Activated B cell treated with CpG ODN at 0.5 μM for 24 hours (primary cell): ENCODE measurements at regions not wholly inside any gene's neighbourhood (a gene's known extent, or its start where the extent isn't known, plus 50 kb on each side); places are given as distances from the start of the nearest gene placed in this dataset.

ENCODE experiments used
- ATAC-seq: fragments of 200-7000 bp; cut with Tn5 transposase; one replicate; pipeline ENCODE4 v1.10.0; 2021; ENCODE audit warnings: low read depth, mild to moderate bottlenecking, moderate library complexity
- CTCF ChIA-PET: fragments of 350-600 bp; sonication (Branson Sonifier 250); formaldehyde crosslinking; loops from one replicate; lab custom pipeline; 2021; ENCODE audit warnings: antibody characterized with exemption; lab: Charles Lee
- POLR2A ChIA-PET: fragments of 350-600 bp; sonication (Branson Sonifier 250); formaldehyde crosslinking; loops from one replicate; lab custom pipeline; 2021; ENCODE audit warnings: antibody characterized with exemption; lab: Charles Lee
- DNase-seq: peaks from one replicate; pipeline ENCODE4 v3.0.0; 2022
- H3K27ac Mint-ChIP-seq: one replicate; pipeline ENCODE4 v1.8.0; 2020; ENCODE audit warnings: mixed read lengths
- H3K27me3 Mint-ChIP-seq: one replicate; pipeline ENCODE4 v1.8.0; 2021; ENCODE audit warnings: mixed read lengths
- H3K36me3 Mint-ChIP-seq: one replicate; pipeline ENCODE4 v1.8.0; 2021; ENCODE audit warnings: low read depth, mixed read lengths
- H3K4me1 Mint-ChIP-seq: one replicate; pipeline ENCODE4 v1.8.0; 2021; ENCODE audit warnings: mixed read lengths
- H3K4me3 Mint-ChIP-seq: one replicate; pipeline ENCODE4 v1.8.0; 2020; ENCODE audit warnings: mild to moderate bottlenecking, mixed read lengths
- H3K9me3 Mint-ChIP-seq: one replicate; pipeline ENCODE4 v1.8.0; 2020; ENCODE audit warnings: mixed read lengths
- intact Hi-C: fragments of 100-400 bp; cut with micrococcal nuclease; formaldehyde crosslinking; loops from one replicate; pipeline ENCODE4 v1.15.1; 2024
- TF ChIP-seq, protein P1 (sequence below): fragments of 200-600 bp; IDR thresholded peaks from one replicate; pipeline ENCODE4 v1.8.0; 2022; ENCODE audit warnings: antibody characterized with exemption, mild to moderate bottlenecking

DNA sequence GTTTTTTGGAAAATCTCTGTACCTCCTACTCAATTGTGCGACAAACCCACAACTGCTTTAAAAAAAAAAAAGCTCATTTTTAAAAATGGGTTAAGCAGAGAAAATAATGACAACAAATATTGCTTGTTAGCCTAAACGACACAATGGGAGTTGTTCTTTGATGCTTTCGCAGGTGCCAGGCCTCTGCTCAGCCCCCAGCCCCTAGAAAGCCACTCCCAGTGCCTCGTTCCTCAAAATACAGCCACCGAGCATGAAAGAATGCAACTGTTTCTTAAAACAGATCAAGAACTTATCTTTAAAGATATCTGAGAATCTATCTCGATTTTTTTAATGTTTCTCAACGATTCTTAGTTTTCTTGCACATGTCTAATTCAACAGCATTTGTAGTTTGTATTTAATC, 85.2 kb upstream of the PFKP start:
- no peaks in the 10 kb centered on the region for H3K9me3 Mint-ChIP-seq
- TF ChIP-seq, protein P1, sequence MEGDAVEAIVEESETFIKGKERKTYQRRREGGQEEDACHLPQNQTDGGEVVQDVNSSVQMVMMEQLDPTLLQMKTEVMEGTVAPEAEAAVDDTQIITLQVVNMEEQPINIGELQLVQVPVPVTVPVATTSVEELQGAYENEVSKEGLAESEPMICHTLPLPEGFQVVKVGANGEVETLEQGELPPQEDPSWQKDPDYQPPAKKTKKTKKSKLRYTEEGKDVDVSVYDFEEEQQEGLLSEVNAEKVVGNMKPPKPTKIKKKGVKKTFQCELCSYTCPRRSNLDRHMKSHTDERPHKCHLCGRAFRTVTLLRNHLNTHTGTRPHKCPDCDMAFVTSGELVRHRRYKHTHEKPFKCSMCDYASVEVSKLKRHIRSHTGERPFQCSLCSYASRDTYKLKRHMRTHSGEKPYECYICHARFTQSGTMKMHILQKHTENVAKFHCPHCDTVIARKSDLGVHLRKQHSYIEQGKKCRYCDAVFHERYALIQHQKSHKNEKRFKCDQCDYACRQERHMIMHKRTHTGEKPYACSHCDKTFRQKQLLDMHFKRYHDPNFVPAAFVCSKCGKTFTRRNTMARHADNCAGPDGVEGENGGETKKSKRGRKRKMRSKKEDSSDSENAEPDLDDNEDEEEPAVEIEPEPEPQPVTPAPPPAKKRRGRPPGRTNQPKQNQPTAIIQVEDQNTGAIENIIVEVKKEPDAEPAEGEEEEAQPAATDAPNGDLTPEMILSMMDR = no peak
- H3K36me3 Mint-ChIP-seq = no peaks in the 10 kb centered on the region
- no peak overlapping the region for H3K27ac Mint-ChIP-seq
- ChIA-PET CTCF (no interaction called here), POLR2A (no interaction called here)
- DNase-seq (no peak), ATAC-seq (no peak)
- intact Hi-C loops = no loop called here
- H3K4me3 Mint-ChIP-seq = no peak overlapping the region
- peaks cover 61% of the 10 kb centered on the region for H3K4me1 Mint-ChIP-seq
- H3K27me3 Mint-ChIP-seq = peaks cover 10% of the 10 kb centered on the region

DNA sequence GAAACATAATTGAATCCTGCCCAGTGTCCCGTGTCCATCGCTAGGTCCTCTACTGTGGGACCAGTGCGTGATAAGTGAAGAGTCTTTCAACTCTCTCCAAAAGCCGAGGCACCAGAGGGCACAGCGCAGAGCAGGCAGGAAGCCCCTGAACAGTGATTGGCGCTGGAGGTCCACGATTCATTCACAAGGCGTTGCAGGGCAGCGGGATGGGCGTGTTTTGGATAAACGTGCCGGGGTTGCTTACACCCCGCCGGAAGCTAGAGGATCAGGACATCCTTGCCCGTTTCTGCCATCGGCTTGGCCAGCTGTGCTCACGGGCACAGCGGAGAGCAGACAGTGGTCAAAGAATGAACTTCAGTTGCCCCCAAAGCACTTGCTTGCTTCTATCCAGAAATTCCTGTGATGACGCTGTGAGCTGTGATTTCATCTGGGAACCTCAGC, 86.0 kb upstream of the PFKP start:
- TF ChIP-seq, protein P1 = no peak

DNA sequence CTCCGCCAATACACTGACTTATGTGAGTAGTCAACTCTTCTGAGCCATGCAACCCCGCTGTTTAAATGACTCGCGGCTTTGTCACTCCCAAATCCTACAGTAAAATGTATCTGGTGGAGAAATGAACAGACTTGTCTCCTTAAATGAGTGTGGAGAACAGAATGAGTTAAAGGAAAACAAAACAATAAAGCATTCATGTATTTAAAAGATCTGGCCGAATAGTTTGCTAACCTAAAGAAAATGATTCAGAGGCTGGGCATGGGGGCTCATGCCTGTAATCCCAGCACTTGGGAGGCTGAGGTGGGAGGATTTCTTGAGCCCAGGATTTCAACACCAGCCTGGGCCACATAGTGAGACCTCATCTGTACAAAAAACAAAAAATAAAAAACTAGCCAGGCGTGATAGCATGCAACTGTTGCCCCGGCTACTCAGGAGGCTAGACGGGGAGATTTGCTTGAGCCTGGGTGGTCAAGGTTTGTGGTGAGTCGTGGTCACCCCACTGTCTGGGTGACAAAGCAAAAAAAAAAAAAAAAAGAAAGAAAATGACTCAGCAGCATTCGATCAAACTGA, 86.5 kb upstream of the PFKP start:
- ATAC-seq (no peak), DNase-seq (no peak)
- intact Hi-C loops = no loop called here
- CTCF ChIA-PET = no interaction called here
- Mint-ChIP-seq H3K27ac (no peak overlapping the region), H3K27me3 (peaks cover 7% of the 10 kb centered on the region), H3K4me3 (no peak overlapping the region), H3K4me1 (peaks cover 50% of the 10 kb centered on the region), H3K36me3 (no peaks in the 10 kb centered on the region), H3K9me3 (no peaks in the 10 kb centered on the region)
- POLR2A ChIA-PET = no interaction called here
- TF ChIP-seq, protein P1 = no peak

More for the DNA sequence above, 86.0 kb upstream of the PFKP start:
- CTCF ChIA-PET = no interaction called here
- peaks cover 7% of the 10 kb centered on the region for H3K27me3 Mint-ChIP-seq
- POLR2A ChIA-PET = no interaction called here
- no peak for DNase-seq
- H3K4me3 Mint-ChIP-seq = no peak overlapping the region
- no peak for ATAC-seq
- intact Hi-C loops = no loop called here
- H3K4me1 Mint-ChIP-seq = peaks cover 55% of the 10 kb centered on the region
- no peaks in the 10 kb centered on the region for H3K9me3 Mint-ChIP-seq
- H3K27ac Mint-ChIP-seq = no peak overlapping the region
- H3K36me3 Mint-ChIP-seq = no peaks in the 10 kb centered on the region

DNA sequence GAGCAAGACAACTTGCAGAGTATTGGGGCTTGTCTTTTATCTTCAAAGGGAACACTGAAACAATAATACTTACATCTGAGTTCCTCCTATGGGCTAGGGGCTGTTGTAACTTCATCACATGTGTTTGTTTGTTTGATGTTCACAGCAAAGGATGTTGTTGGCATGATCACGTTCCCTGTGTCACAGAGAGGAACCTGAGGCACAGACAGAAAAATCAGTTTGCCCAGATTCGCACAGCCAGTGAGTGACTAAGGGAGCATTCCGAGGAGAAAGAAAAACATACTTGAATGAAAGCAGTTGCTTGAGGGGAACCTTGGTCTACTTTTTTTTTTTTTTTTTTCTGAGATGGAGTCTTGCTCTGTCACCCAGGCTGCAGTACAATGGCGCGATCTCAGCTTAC, 87.2 kb upstream of the PFKP start:
- H3K27ac Mint-ChIP-seq = no peak overlapping the region
- no peaks in the 10 kb centered on the region for H3K9me3 Mint-ChIP-seq
- ChIA-PET POLR2A (no interaction called here), CTCF (no interaction called here)
- H3K36me3 Mint-ChIP-seq = no peaks in the 10 kb centered on the region
- H3K27me3 Mint-ChIP-seq = peaks cover 4% of the 10 kb centered on the region
- TF ChIP-seq, protein P1 = no peak
- intact Hi-C loops = no loop called here
- DNase-seq = no peak
- H3K4me1 Mint-ChIP-seq = peaks cover 43% of the 10 kb centered on the region
- ATAC-seq = no peak
- H3K4me3 Mint-ChIP-seq = no peak overlapping the region

DNA sequence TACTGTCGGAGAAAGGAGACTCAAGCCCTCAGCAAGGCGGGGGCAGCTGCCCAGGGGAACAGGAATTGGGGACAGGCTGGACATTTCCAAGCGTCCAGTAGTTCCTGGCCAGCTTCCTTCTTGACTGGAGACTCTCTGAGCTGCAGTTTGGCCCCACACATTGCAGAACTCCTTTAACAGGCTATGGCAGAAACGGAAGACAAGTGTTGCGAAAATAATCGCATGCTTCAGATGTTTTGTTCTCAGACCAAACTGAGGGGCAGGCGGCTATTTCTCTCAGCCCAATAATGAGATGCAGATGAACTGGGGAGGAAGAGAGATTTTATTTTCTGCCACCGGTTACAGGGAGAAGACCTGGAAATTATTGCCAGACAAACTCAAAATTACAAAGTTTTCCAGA, 88.0 kb upstream of the PFKP start:
- peaks cover 38% of the 10 kb centered on the region for H3K4me1 Mint-ChIP-seq
- intact Hi-C loops = loop anchor here (2.0 to 10.0 kb wide), 3 partner anchors 1559 to 1869 kb away; no protein-coding TSS in a partner anchor
- POLR2A ChIA-PET = no interaction called here
- no peaks in the 10 kb centered on the region for H3K27me3 Mint-ChIP-seq
- TF ChIP-seq, protein P1 = no peak
- no peak for DNase-seq
- no peaks in the 10 kb centered on the region for H3K36me3 Mint-ChIP-seq
- ATAC-seq = no peak
- no peak overlapping the region for H3K4me3 Mint-ChIP-seq
- no peaks in the 10 kb centered on the region for H3K9me3 Mint-ChIP-seq
- CTCF ChIA-PET = interaction anchor here (2.0 kb wide), 1 partner anchor 64 kb away, joined by 7 read pairs; no protein-coding TSS in a partner anchor
- peak overlapping the region; percentile 68 for H3K27ac Mint-ChIP-seq
